Muscle of arm (tissue), 1 donor: ENCODE measurements at regions not wholly inside any gene's neighbourhood (a gene's known extent, or its start where the extent isn't known, plus 50 kb on each side); places are given as distances from the start of the nearest gene placed in this dataset.
"Not testable (repeated sequence)": the region's sequence is repeated elsewhere in the genome, so short reads cannot be mapped to it uniquely, and the experiment has no call there.

Source experiments
- DNase-seq: peaks from one replicate; pipeline ENCODE4 v3.0.0-alpha.2; 2013

DNA sequence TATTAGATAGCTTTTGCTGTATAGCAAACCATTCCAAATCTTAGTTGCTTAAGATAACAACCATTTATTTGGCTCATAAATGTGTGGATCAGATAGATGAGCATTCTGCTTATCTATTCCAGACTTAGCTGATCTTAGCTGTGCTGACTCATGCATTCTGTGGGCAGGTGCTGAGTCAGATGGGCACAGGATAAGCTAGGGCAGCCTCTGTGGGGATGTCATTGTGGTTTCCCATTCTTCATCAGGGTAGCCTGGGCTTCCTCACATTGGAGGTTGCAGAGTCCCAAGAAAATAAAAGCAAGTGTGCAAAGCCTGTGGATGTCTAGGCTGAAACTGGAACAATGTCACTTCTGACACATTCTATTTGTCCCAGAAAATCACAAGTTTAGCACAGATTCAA, 917.0 kb downstream of the TYW1 start:
- no peak for DNase-seq

DNA sequence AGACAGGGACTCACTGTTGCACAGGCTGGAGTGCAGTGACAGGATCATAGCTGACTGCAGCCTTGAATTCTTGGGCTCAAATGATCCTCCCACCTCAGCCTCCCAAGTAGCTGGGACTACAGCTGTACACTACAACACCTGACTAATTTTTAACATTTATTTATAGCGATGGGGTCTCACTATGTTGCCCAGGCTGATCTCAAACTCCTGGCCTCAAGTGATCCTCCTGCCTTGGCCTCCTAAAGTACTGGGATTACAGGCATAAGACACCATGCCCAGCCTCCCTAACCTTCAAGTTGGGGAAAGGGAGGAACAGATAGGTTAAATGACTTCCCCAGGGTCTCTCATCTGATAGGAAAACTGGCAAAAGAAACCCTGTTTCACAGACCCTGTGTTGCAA, 919.5 kb downstream of the TYW1 start:
- DNase-seq, result not testable (repeated sequence)

DNA sequence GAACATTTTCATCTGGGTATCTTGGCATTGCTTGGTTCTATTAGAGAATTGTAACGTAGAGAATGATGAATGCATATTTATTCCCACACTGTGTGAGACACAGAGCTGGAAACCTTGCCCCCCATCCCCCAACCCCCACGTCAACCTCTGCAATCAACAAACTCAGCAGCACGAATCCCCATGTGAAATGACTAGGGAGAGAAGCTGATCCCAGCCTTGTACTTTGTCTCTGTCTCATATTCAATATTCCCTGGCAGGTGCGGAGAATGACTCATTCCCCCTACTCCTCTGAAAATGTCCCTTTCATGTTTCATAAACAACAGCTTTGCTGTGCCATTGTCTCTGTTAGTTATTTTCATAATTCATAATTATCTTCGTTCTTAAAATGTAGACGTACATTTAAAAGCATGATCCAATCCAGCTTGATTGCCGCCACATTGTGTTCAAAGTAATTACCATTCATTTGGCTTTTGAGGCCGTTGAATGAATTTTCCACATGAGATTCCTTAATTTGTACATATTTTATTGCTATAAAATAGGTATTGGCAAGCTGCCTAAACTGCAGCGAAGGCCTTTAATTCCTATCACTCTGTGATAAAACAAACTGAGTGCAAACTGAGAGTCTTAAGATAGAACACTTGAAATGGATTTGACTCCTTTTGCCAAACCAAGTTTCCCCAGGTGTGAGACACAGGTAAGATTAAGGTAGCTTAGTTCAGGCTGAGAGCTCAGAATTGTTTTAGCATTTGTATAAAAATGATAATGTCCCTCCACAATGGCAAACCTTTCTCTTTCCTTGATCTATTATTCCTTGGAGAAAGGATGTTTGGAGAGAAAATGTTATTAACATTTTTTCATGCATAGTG, 920.2 kb downstream of the TYW1 start:
- no peak for DNase-seq

DNA sequence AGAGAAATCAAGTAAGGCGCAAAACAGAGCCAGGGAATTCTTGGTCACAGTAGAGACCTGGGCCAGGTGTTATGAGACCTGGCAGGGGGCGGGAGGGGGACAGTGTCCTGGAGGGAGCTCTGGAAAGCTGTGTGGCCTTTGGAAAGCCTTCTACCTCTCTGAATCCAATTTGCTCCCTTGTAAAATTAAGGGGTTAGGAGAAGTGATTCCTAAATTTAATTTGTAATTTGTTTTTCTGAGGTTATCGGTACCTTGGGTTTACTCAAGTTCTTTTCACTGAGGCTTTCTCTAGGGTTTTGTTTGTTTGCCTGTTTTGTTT, 920.8 kb downstream of the TYW1 start:
- no peak for DNase-seq

DNA sequence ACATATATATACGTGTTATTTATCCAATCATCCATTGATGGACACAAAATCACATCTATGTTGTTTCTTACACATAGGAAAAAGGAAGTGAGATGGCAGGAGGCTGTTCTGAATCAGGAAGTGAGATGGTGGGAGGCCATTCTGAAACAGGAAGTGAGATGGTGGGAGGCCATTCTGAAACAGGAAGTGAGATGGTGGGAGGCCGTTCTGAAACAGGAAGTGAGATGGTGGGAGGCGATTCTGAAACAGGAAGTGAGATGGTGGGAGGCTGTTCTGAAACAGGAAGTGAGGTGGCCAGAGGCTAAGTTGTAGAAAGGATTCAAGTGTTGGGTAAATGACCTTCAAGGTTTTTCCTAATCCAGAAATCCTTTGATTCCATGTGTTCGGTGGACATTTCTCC, 921.5 kb downstream of the TYW1 start:
- DNase-seq, result no peak

DNA sequence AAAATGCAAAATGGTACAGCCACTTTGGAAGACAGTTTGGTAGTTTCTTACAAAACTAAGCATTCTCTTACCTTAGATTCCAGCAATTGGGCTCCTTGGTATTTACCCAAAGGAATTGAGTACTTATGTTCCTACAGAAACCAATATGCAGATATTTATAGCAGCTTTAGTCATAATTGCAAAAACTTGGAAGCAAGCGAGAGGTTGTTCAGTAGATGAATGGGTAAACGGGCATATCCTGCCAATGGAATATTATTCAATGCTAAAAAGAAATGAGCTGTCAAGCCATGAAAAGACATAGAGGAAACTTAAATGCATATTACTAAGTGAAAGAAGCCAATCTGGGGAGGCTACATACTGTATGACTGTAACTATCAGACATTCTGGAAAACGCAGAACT, 926.7 kb downstream of the TYW1 start:
- DNase-seq, result no peak

DNA sequence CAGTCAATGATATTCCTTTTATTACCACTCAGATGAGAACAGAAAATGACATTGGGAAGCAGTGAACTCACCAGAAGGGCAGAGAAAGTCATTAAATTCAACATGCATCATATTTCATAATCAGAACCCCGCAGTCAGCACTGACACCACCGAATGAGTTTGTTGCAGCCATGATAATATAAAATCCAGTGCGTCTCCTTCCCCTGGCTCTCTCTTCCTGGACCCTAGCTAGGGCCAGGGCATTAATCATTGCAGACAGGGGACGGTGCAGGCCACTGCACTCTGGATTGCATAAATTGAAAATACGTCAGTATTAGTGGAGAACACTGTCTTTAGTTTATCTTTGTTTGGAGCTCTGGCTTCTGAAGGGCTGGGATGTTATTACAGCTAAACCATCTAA, 931.5 kb downstream of the TYW1 start:
- DNase-seq, result no peak

DNA sequence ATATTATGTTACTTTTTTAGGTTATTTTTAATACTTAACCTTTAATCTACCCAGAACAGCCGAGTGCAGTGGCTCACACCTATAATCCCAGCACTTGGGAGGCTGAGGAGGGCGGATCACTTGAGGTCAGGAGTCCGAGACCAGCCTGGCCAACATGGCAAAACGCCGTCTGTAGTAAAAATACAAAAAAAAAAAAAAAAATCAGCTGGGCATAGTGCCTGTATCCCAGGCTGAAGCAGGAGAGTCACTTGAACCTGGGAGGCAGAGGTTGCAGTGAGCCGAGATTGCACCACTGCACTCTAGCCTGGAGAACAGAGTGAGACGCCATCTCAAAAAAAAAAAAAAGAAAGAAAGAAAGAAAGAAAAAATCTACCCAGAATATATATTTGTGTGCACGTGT, 939.8 kb downstream of the TYW1 start:
- not testable (repeated sequence) for DNase-seq

DNA sequence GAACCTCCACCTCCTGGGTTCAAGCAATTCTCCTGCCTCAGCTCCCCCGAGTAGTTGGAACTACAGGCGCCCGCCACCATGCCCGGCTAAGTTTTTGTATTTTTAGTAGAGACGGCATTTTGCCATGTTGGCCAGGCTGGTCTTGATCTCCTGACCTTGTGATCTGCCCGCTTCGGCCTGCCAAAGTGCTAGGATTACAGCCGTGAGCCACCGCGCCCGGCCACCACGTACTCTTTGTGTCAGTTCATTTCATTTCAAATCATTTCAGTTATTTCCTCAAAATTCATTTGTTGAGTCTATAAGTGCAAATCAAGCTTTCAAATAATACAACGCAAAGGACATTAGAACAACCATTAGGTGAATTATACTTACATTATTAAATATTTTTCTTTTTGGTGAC, 943.8 kb downstream of the TYW1 start:
- no peak for DNase-seq

DNA sequence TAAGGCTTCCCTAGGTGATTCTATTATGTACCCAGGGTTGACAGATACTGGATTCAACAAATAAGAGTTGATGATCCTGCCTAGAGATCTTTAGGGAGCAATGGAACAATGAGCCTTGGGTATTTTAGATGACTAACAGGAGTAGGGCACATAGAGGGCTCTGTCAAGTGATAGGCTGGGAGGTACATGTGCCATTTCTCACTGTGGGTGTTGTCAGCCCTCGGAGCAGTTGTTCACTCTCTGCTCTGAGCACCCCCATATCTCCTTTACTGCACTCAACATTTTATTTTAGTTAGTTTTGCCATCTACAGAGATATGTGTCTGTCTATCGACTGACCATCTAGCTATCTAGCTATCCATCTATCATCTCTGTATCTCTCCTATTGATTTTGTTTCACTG, 950.6 kb downstream of the TYW1 start:
- DNase-seq, result no peak

DNA sequence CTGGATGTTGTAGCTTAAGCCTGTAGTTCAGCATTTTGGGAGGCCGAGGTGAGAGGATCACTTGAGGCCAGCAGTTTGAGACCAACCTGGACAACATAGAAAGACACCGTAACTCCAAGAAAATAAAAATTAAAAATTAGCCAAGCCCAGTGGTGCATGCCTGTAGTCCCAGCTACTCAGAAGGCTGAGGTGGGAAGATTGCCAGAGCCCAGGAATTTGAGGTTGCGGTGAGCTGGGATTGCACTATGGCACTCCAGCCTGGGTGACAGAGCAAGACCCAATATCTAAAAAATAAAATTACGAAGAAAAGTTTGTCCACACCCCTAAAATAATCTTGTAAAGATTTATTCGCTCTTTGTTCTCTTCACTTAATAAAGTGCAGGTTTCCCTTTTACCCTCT, 951.0 kb downstream of the TYW1 start:
- DNase-seq, result no peak

DNA sequence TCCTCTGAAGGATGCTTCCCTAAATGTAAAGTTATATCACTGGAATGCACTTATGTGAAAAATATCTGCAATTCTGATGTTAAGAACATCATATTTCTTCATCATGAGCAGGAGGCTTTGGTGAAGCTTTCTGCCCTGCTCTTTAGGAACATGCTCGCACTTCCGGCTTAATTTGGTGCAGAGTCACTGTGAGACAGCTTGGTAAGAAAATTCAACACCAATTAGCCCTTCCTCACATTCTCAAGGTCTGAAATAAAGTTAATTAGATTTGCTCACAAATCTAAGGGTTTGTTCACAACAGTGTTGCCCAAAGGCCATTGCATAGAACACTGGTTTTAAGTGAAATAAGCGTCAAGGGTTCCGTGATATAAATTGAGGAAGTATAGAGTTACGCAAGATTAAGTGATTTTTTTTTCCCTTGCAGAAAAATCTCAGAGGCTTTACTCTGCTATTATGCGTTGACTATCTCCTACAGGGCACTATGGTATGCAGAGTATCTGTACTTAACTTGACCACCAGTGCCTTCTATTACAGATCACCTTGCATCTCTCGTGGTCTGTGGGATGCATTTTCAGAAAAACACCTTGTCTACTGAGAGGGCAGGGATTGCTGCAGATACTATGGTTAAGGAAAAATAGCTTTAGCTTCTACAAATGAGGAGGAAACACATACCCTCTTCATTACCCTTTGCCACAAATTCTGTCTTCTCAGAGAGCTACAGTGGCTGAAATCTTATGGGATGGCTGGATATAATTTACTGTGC, 953.9 kb downstream of the TYW1 start:
- no peak for DNase-seq

DNA sequence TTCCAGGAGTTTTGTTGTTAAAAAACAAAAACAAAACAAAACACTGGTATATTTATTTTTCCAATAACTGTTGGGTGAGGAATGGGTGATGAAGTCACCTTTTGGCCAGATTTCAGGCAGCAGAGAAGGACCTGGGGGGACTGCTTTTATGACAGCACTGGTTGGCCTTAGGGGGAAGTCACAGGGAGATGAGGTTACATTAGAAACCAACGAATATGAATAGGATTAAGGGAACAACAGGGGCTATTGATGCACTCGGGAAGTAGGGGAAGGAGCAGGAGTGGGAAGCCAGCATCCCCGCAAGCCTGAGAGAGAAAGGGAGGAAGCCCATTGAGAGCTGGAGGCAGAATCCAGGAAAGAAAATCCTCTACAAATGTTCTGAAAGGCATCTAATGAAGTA, 958.4 kb downstream of the TYW1 start:
- DNase-seq, result no peak

DNA sequence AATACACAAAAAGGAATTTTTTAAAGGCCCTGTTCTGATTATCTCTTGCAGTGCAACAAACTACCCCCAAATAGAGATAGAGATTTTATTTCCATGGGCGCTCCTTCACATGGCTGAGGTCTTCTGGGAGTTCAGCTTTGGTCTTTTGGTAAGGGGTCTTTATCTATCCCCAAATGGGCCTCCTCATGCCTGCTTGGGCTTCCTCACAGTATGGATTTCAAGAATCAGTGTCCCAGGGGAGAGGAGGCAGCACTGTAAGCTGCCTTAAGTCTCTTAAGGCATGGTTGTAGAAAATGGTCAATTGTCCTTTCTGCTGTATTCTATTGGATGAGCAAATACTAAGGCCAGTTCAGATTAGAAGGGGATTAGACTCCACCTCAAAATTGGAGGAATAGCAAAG, 966.2 kb downstream of the TYW1 start:
- DNase-seq, result no peak

DNA sequence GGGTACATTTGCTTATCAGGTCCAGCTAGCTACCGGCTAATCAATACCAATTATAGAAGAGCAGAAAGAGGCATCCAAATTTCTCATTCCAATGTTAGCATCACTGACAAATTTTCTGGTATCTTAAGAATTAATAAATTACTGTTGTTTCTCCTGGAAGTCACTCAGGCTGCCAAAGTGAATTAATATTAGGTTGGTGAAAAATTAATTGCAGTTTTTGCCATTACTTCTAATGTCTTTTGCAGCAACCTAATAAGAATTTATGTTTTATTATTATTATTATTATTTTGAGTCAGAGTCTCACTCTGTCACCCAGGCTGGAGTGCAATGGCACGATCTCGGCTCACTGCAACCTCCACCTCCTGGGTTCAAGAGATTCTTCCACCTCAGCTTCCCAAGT, 979.9 kb downstream of the TYW1 start:
- DNase-seq, result no peak

DNA sequence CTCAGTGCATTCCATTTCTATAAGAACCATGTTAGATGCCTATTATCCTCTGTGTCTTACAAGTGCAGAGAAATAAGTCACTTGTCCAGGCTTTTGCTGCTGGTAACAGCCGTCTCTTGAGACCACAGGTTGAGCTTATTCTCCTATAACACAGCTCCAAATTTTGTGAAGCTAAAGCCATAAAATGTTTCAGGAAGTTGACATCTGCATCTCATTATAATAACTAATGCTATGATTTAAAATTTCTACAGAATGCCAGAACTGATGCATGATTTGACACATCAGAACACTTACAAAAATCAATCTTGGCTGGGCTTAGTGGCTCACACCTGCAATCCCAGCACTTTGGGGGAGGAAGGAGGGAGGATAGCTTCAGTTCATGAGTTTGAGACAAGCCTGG, 986.9 kb downstream of the TYW1 start:
- DNase-seq, result peak; percentile 41

DNA sequence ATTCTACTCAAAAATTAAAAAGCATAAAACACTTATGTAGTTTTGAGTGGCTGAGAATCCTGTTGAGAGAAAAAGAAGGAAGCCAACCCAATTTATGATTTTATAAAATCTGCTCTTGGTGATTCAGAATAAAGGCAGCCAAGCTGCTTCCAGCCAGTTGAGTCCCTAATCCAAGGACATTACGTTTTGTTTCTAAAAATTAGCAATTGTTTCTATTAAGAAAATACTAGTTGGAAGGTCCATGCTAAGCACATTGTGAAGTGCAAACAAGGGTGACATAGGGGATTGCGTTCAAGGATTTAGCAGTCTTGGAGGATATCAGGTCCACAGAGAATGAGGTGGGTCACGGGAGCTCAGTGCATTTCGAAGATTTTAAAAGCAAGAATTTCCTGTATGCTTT, 987.7 kb downstream of the TYW1 start:
- peak; percentile 27 for DNase-seq

DNA sequence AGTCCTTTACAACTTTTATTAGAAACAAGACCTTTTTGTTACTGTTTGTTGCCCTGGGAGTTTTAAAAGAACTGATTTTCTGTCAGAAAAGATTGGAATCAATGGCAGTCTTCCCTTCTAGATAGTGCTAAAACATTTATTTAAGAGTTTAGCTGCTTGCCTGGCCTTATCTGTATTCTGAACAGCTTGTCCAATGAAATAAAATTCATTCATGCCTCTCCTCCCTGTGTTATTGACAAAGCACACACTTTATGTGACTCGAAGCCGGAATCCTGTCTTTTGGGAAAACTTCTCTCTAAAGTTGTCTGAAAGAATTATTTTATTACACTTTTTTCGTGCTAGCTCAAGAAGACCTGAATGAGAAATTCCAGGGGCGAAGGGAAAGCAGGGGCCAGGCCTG, 992.5 kb downstream of the TYW1 start:
- DNase-seq, result no peak

DNA sequence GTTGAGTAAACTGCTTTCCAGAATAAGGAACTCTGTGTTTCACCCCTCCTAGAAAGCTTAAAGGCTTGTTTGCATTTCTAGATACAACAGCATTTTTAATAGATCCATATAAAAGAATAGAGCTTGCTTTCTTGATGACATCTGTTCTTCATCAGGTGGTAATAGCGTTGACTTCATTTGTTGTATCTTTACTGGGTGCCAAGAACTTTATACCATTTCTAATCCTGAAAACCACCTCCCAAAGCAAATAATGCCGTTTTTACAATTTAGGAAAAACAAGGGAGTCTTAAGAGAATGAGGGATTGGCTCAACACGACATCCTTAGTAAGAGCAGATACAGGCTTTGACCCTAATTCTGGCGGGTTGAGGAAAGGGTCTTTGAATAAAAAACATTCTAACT, 993.4 kb downstream of the TYW1 start:
- DNase-seq, result no peak

DNA sequence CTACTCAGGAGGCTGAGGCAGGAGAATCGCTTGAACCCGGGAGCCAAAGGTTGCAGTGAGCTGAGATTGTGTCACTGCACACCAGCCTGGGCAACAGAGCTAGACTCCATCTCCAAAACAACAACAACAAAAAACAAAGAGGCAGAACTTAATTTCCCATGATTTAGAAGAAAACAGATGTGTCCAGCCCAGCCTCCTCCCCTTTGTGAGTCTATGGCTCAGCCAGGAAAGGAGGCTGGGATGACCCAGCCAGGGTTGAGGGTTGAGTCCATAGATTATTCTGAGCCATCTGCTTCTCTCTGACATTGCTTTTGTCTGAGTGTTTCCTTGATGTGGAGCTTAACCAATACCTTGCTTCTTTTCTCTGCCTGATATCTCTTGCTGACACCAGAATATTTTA, 994.1 kb downstream of the TYW1 start:
- no peak for DNase-seq

DNA sequence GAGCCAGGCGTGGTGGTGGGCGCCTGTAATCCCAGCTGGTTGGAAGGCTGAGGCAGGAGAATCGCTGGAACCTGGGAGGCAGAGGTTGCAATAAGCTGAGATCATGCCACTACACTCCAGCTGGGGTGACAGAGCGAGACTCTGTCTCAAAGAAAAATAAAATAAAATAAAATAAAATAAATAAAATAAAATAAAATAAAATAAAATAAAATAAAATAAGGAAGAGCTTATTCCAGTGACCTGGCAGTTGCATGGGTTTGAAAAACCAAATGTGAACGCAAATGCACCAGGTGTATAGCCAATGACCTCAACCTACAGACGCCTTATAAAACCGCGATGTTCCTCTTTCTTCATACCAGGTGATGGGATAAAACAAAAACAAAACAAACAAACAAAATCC, 995.7 kb downstream of the TYW1 start:
- no peak for DNase-seq

DNA sequence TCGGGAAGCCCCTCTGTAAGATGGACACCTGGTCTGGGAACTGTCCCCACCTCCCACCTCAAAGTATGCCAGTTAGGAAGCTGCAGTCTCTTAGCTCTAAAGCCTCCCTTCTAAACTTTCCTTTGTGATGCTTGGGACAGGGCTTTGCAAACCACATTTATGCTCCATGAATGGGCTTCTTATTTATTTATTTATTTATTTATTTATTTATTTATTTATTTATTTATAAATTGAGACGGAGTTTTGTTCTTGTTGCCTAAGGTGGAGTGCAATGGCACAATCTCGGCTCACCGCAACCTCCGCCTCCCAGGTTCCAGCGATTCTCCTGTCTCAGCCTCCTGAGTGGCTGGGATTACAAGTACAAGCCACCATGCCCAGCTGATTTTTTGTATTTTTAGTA, 1009.4 kb downstream of the TYW1 start:
- no peak for DNase-seq

DNA sequence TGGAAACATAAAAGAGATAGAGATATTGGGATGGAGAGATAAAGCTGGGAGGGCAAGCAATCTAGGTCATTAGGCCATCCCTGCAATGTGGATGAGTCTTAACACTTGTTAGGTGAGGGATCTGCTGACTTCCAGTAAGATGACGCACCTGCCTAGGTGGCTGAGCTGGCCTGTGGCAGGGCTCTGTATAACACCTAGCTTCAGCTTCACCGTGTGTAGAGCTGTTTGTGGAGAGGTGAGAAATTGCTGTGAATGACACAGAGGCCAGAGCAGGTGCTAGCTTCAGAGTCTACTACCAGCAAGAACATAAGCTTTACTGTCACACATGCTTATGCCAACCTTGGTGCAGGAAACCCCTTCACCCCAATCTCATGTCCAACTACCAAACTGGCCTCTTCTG, 1010.0 kb downstream of the TYW1 start:
- DNase-seq, result no peak

DNA sequence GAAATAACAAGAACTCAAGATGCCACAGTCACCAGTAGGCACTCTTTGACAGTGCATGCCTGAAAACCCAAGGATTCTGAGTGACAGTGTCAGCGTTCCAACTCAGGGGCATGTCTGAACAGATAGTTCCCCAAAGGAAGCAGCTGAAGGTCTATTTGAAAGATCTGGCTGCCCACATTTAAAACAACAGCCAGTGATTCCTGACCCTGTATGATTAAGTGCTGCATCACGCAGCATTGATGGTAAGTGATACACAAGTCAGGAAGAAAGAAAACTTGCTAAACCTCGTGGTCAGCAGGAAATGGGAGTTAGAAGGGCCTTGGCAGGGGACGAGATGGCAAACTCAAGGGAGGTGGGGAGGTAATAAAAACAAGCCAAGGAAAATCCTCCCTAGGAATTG, 1013.1 kb downstream of the TYW1 start:
- DNase-seq, result no peak
